ENCODE measurements at regions not wholly inside any gene's neighbourhood (a gene's known extent, or its start where the extent isn't known, plus 50 kb on each side); places are given as distances from the start of the nearest gene placed in this dataset.

GRCh38 chr11:95608093-95608492 is 181.5 kb downstream of the FAM76B start (continued):
- no peak for TF ChIP-seq JUND (IDR thresholded peaks at IDR 0.05; ENCODE audit: low read length)
- TF ChIP-seq SIX5 (IDR thresholded peaks at IDR 0.05; ENCODE audit: low read depth, low read length) = no peak
- no peak for TF ChIP-seq ATF3 (IDR thresholded peaks at IDR 0.05; ENCODE audit: insufficient read depth, low read depth, low read length)
- TF ChIP-seq GTF2F1 (IDR thresholded peaks at IDR 0.05; ENCODE audit: borderline replicate concordance, low read depth, low read length) = no peak
- no peak for TF ChIP-seq RAD21 (IDR thresholded peaks at IDR 0.05 in 1 of 2, conservative IDR thresholded peaks at IDR 0.05 in 1 of 2; ENCODE audit: low read depth in 2 of 2, low read length in 2 of 2)
